Activated B cell treated with CpG ODN at 0.5 μM for 24 hours (primary cell): ENCODE measurements at regions not wholly inside any gene's neighbourhood (a gene's known extent, or its start where the extent isn't known, plus 50 kb on each side); places are given as distances from the start of the nearest gene placed in this dataset.

Experiments used
- ATAC-seq: fragments of 200-7000 bp; cut with Tn5 transposase; one replicate; pipeline ENCODE4 v1.10.0; 2021; ENCODE audit warnings: low read depth, mild to moderate bottlenecking, moderate library complexity
- CTCF ChIA-PET: fragments of 350-600 bp; sonication (Branson Sonifier 250); formaldehyde crosslinking; loops from one replicate; lab custom pipeline; 2021; ENCODE audit warnings: antibody characterized with exemption; lab: Charles Lee
- POLR2A ChIA-PET: fragments of 350-600 bp; sonication (Branson Sonifier 250); formaldehyde crosslinking; loops from one replicate; lab custom pipeline; 2021; ENCODE audit warnings: antibody characterized with exemption; lab: Charles Lee
- DNase-seq: peaks from one replicate; pipeline ENCODE4 v3.0.0; 2022
- H3K27ac Mint-ChIP-seq: one replicate; pipeline ENCODE4 v1.8.0; 2020; ENCODE audit warnings: mixed read lengths
- H3K27me3 Mint-ChIP-seq: one replicate; pipeline ENCODE4 v1.8.0; 2021; ENCODE audit warnings: mixed read lengths
- H3K36me3 Mint-ChIP-seq: one replicate; pipeline ENCODE4 v1.8.0; 2021; ENCODE audit warnings: low read depth, mixed read lengths
- H3K4me1 Mint-ChIP-seq: one replicate; pipeline ENCODE4 v1.8.0; 2021; ENCODE audit warnings: mixed read lengths
- H3K4me3 Mint-ChIP-seq: one replicate; pipeline ENCODE4 v1.8.0; 2020; ENCODE audit warnings: mild to moderate bottlenecking, mixed read lengths
- H3K9me3 Mint-ChIP-seq: one replicate; pipeline ENCODE4 v1.8.0; 2020; ENCODE audit warnings: mixed read lengths
- CTCF ChIP-seq: fragments of 200-600 bp; IDR thresholded peaks from one replicate; pipeline ENCODE4 v1.8.0; 2022; ENCODE audit warnings: antibody characterized with exemption, mild to moderate bottlenecking
- intact Hi-C: fragments of 100-400 bp; cut with micrococcal nuclease; formaldehyde crosslinking; loops from one replicate; pipeline ENCODE4 v1.15.1; 2024

DNA sequence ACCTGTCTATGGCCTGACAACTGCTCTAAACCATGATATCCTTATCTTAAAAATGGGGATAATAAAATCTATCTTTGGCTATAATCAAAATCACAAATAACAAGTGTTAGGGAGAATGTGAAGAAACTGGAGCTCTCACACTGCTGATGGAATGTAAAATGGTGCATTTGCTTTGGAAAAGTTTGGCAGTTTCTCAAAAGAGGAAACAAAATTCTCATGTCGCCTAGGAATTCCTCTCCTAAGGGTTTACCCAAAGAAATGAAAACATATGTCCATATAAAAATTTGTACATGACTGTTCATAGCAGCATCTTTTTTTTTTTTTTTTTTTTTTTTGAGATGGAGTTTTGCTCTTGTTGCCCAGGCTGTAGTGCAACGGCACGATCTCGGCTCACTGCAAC lies 64.3 kb downstream of the ZNF281 start:
- ATAC-seq = no peak
- peaks cover 2% of the 10 kb centered on the region for H3K4me1 Mint-ChIP-seq
- ChIA-PET CTCF (no interaction called here), POLR2A (no interaction called here)
- TF ChIP-seq CTCF = no peak
- intact Hi-C loops = no loop called here
- no peaks in the 10 kb centered on the region for H3K36me3 Mint-ChIP-seq
- H3K9me3 Mint-ChIP-seq = no peaks in the 10 kb centered on the region
- H3K27me3 Mint-ChIP-seq = no peaks in the 10 kb centered on the region
- no peak for DNase-seq
- H3K27ac Mint-ChIP-seq = no peak overlapping the region
- H3K4me3 Mint-ChIP-seq = no peak overlapping the region

DNA sequence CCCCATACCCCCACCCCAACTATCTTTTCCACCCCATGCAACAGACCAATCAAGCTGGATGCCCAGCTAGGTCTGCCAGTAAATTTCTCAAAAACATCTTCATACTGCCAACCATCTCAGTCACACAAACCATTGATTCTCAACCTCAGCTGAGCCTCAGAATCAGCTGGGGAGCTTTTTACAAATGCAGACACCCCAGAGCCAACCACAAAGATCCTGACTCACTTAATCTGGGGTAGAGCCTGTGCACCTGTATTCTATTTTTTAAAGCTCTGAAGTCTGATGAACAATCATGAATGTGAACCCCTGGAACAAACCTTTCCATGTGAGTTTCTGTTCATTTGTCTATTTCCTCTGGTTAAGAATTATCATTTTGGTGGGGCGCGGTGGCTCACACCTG lies 66.0 kb downstream of the ZNF281 start:
- H3K27ac Mint-ChIP-seq = no peak overlapping the region
- DNase-seq (no peak), ATAC-seq (no peak)
- H3K4me3 Mint-ChIP-seq = no peak overlapping the region
- TF ChIP-seq CTCF = no peak
- POLR2A ChIA-PET = no interaction called here
- CTCF ChIA-PET = no interaction called here
- no peaks in the 10 kb centered on the region for H3K9me3 Mint-ChIP-seq
- H3K27me3 Mint-ChIP-seq = no peaks in the 10 kb centered on the region
- intact Hi-C loops = no loop called here
- peaks cover 2% of the 10 kb centered on the region for H3K4me1 Mint-ChIP-seq
- H3K36me3 Mint-ChIP-seq = no peaks in the 10 kb centered on the region

GRCh38 chr1:200342511-200343311 lies 67.1 kb downstream of the ZNF281 start:
- Mint-ChIP-seq H3K27me3 (no peaks in the 10 kb centered on the region), H3K4me1 (peaks cover 13% of the 10 kb centered on the region), H3K9me3 (no peaks in the 10 kb centered on the region), H3K27ac (no peak overlapping the region), H3K36me3 (no peaks in the 10 kb centered on the region), H3K4me3 (no peak overlapping the region)
- no peak for ATAC-seq
- POLR2A ChIA-PET = interaction anchor here (0.8 kb wide), 1 partner anchor 21 kb away, joined by 7 read pairs; no protein-coding TSS in a partner anchor
- no peak for TF ChIP-seq CTCF
- CTCF ChIA-PET = no interaction called here
- intact Hi-C loops = no loop called here
- DNase-seq = no peak

DNA sequence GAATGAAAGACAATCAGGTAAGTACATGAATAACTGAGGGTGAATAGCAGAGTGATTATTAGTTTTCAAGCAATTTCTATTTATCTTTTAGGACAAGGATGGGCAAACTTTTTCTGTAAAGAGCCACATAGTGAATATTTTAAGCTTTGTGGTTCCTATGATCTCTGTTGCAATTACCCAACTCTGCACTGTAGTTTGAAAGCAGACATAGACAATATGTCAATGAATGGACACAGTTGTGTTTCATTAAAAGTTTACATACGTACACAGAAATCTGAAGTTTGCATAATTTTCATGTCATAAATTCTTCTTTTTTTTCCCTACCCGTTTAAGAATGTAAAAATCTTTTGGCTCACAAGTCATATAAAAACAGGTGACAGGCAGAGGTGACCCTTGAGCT lies 71.4 kb downstream of the ZNF281 start:
- POLR2A ChIA-PET = interaction anchor here (1.0 to 1.3 kb wide), 3 partner anchors 25 to 71 kb away, joined by 3 to 4 read pairs (median 4); partner anchors contain the start of gene ZNF281
- Mint-ChIP-seq H3K27ac (peak overlapping the region; percentile 87), H3K4me1 (peaks cover 37% of the 10 kb centered on the region), H3K36me3 (no peaks in the 10 kb centered on the region), H3K9me3 (no peaks in the 10 kb centered on the region), H3K27me3 (no peaks in the 10 kb centered on the region), H3K4me3 (peak overlapping the region; percentile 36)
- no peak for ATAC-seq
- CTCF ChIA-PET = interaction anchor here (1.1 kb wide), 1 partner anchor 10 kb away, joined by 3 read pairs; no protein-coding TSS in a partner anchor
- DNase-seq = no peak
- intact Hi-C loops = no loop called here
- TF ChIP-seq CTCF = no peak

DNA sequence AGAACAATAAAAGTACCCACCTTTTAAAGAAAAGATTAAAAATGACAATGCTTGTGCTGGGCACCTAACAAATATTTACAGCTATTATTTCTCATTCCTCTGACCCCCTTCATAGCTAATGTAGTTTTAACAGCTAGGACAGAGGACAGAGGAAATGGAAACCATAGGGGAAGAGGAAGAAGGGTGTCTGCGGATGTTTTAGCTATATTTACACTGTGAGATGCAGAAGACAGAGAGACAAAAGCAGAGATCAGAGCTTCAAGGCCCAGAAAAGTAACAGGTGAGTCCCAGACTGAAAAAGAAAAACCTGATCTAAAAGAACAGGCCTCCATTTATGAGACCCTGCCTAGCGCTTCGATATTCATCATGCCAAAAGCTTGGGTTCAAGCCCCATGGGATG lies 72.0 kb downstream of the ZNF281 start:
- DNase-seq = no peak
- no peaks in the 10 kb centered on the region for H3K36me3 Mint-ChIP-seq
- CTCF ChIA-PET = interaction anchor here (1.1 kb wide), 1 partner anchor 10 kb away, joined by 3 read pairs; no protein-coding TSS in a partner anchor
- no peak for TF ChIP-seq CTCF
- peak; percentile 48 for ATAC-seq
- POLR2A ChIA-PET = interaction anchor here (1.0 to 1.3 kb wide), 4 partner anchors 26 to 72 kb away, joined by 3 to 4 read pairs (median 4); partner anchors contain the start of gene ZNF281
- H3K27me3 Mint-ChIP-seq = no peaks in the 10 kb centered on the region
- H3K9me3 Mint-ChIP-seq = no peaks in the 10 kb centered on the region
- intact Hi-C loops = loop anchor here (2.0 kb wide), 1 partner anchor 31 kb away; no protein-coding TSS in a partner anchor
- H3K4me1 Mint-ChIP-seq = peaks cover 37% of the 10 kb centered on the region
- H3K27ac Mint-ChIP-seq = peak overlapping the region; percentile 87
- peak overlapping the region; percentile 63 for H3K4me3 Mint-ChIP-seq
